Renal cortical epithelial cell (primary cell): ENCODE measurements at regions not wholly inside any gene's neighbourhood (a gene's known extent, or its start where the extent isn't known, plus 50 kb on each side); places are given as distances from the start of the nearest gene placed in this dataset.
A peak's percentile ranks its signal among the peaks of the same experiment; 100 is the strongest.
"Not testable (repeated sequence)": the region's sequence is repeated elsewhere in the genome, so short reads cannot be mapped to it uniquely, and the experiment has no call there.

Experiments
- DNase-seq: peaks from one replicate; pipeline ENCODE4 v3.0.0-alpha.2; 2011; ENCODE audit warnings: low read depth

GRCh38 chr13:74730556-74731331 lies 596.5 kb upstream of the KLF12 start:
- no peak for DNase-seq

DNA sequence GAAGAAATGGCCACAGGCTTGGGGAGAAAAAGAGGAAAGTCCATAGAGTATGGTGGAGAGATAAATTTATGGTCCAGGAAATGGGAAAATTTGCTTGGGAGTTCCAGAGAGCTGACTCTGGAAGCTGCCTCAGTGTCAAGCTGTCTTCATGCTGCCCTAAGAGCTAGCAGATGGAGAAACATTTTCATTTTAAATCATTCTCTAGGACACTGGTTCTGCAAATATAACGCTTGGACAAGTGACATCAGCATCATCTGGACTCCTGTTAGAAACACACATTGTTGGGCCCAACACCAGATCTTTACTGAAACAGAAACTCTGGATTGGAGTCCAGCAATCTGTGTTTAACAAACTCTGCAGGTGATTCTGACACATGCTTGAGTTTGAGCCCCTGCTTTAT lies 592.0 kb upstream of the KLF12 start:
- DNase-seq, result no peak

- DNase-seq, result not testable (repeated sequence)
These were observed 584.1 kb upstream of the KLF12 start for GRCh38 chr13:74718232-74718842.

GRCh38 chr13:74715718-74716117 lies 581.5 kb upstream of the KLF12 start:
- no peak for DNase-seq

DNA sequence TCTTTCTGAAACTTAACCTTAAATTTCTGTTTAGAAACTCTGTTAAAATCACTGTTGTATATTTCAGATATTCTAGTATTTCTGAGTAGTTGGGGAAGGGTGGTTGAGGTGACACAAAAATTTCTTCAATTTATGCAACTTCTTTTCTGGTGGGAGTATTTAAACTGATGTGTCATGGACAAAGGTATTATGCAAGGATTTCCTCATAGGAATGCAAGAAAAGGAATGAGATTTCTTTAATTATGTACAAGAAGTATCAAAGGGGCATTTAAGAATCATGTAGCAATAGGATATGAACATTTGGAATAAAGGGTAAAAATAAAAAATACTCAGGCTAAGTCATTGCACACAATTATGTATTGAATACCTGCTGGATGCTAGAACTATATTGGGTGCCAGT lies 575.8 kb upstream of the KLF12 start:
- peak; percentile 61 for DNase-seq

- no peak for DNase-seq
These were observed 575.0 kb upstream of the KLF12 start for GRCh38 chr13:74709226-74709625.

GRCh38 chr13:74708629-74709028 lies 574.4 kb upstream of the KLF12 start:
- no peak for DNase-seq

- no peak for DNase-seq
These were observed 573.1 kb upstream of the KLF12 start for GRCh38 chr13:74707291-74707690.

- no peak for DNase-seq
These were observed 572.6 kb upstream of the KLF12 start for GRCh38 chr13:74706801-74707200.

DNA sequence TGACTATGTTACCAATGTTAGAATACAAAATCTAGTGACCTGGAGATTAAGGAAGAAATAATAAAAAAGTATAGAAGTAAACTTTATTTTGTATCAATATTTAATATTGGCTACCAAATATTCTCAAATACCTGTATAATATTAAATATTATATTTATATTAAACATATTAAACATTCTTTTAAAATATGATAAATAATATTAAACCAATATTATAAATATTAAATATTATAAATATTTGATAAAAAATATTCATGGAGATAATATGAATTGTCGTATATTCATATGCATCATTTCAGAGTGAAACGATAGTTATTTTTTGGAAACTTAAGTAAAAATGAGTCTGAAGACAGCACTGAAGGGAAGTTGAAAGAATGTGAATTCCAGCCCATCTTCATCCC lies 571.2 kb upstream of the KLF12 start:
- DNase-seq, result no peak

DNA sequence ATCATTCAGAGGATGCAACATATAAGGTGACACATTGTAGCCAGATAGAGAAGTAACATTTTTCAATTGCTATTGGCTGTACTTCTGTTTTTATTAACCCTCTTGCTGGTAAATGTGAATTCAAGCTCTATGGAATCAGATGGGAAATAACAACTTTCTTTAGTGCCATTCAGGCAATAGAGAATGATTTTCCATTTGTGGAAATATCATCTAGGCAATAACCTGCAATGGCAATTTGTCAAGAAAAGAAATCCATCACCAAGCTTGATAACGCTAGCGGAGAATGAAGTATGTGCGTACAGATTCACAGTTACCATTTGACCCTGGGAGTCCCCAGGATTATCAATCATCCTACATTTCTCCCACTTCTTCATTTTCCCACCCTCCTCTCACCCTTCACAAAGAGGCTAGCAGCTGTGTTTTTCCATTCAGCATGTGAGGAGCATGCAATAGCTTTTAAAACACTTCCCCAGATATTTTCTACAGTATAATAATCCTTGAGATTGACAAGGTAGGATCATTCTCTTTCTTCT lies 569.7 kb upstream of the KLF12 start:
- DNase-seq, result no peak

GRCh38 chr13:74696148-74696922 lies 562.1 kb upstream of the KLF12 start:
- DNase-seq, result no peak

DNA sequence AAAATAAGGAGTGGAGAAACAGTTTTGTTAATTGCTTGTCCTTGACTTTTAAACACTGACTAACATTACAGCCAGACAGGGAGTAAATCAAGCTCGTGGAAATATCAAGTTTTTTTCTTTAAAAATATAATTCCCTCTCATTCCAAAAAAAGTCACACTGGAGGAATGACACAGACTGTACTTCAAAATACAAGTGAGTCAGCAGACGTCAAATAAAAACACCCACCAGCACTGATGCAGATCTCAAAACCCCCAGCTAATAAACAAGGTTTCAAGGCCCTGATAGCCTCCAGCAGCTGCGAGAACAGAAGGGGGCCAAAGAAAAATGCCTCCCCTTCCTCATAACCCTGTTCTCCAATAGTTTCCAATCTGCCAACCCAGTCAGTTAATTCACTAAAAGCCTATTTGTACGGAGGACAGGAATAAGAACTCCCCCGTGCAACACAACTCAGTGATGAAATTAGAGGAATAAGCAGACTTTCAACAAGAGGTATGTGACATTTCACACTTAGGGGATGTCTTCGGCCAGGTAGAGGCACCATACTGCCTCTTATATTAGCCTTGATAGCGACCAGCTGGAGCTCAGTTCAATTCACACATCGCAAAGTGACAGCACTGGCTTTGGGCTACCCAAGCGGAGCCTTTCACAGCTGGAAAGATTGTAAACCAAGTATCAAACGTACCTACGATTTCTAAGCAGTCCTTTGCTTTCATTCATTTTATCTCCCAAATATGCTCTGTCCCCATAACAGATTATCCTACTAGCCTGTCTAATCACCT lies 561.0 kb upstream of the KLF12 start:
- peak; percentile 9 for DNase-seq

- DNase-seq, result no peak
These were observed 553.4 kb upstream of the KLF12 start for GRCh38 chr13:74687442-74688182.

DNA sequence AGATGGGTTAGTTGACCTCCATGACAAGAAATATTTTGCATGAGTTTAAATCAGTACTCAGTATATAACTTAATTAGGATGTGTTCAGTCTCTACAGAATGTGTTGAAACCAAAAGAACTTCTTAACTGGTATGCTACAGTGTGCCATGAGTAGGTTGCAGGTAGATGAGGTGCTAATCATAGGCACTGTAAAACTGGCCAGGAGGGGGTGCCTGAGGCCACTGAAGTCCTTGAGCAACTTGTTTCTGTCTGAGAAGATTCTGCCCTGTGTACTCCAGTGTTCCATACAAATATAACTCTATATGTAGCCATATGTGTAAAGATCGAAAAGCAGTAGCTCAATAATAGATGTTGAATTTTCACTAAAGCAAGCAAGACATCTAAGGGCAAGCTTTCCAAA lies 549.2 kb upstream of the KLF12 start:
- DNase-seq, result no peak

DNA sequence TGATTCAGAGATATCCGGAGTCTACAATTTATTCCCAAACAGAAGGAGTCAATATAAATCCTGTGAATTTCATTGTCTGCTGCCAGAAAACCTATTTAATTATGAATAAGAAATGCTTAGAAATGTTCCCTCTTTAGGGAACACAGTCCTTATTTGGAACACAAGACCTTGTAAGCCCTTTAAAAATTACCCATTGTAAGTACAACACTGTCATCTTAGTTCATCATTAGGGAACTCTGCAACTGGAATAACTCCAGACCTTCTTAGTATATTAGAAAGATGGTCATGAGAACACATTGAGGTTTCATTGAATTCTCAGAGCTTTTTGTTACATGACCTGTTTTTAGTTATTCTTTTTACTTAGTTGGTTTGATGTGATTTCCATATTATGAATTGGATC lies 548.5 kb upstream of the KLF12 start:
- DNase-seq, result no peak

DNA sequence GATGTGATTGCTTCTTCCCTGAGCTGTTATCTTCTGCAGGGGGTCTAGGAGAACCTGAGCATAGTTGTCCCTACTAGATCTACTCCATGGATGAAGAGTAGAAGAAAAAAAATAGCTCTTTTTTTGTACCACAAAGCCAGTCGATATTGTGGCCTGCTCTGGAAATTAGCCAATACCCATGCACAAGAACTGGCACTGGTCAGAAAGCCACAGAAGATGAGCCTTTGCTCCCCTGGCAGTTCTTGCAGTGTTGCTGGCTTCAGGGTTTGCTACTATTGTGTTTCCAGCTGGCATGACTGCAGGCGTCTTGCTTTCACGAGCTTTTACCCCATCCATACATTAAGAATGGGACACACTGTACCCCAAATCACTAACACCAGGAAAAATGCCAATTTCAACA lies 547.7 kb upstream of the KLF12 start:
- no peak for DNase-seq

DNA sequence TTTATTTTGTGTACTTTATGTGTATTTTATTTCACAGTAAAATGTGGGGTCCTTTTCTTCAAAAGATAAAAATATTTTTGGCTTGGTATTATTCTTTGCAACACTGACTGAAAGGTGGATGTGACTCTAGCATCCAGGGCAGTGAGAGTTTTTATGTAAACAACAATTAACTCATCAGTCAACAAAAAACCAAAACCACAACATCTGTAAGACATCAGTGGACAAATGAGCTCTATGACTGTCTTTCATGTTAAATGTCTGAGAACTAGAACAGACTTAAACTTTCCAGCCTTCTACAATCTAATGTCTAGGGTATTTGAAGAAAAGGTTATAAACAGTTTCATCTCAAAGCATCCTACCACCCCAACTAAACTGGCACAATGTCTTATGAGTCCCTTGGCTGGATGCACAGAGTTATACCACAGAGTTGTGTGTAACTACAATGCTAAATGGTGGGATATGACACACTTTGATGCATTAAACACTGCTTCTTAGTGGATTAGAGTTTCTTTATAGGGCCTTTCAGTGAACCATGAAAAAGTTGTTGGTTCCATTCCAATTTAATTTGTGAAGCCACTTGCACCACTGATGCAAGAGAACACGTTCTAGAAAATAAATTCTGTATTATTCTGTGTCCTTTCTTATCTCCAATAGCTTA lies 544.2 kb upstream of the KLF12 start:
- peak; percentile 38 for DNase-seq

DNA sequence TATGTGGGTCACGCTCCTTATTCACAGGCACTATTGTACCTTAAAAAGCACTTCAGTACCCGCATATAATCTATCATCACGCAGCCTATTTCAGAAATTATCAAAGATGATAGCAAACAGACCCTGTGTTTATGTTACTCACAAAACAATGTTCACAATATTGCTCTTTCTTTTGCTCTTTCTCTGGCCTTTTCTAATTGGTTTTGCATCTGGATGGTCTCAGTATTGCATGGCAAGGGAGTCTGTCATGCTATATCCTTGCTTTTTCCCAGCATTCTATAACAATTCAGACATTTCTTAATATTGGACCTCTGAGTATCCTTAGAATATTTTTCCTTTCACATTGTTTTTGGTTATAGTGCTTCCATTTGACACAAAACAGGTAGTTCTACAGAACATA lies 541.8 kb upstream of the KLF12 start:
- no peak for DNase-seq

- DNase-seq, result peak; percentile 90
These were observed 541.0 kb upstream of the KLF12 start for GRCh38 chr13:74675182-74675581.

DNA sequence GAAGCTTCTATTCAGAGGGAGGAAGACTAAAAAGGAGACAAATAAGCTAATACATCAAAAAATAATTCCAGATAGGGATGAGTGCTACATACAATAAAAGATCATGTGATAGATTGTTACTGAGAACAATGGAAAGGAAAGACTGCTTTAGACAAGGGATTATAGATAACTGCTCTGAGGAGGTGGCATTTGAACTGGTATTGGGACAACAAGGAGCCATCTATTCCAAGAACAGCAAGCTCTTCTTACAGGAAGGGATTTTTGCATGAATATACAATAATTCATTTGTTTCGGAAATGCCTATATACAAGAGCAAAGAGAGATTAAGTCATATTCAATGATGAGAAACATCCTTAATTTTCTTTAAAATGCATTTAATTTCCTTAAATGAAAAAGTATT lies 540.5 kb upstream of the KLF12 start:
- DNase-seq, result no peak
